A673 (cell line): ENCODE measurements at regions not wholly inside any gene's neighbourhood (a gene's known extent, or its start where the extent isn't known, plus 50 kb on each side); places are given as distances from the start of the nearest gene placed in this dataset.

ENCODE experiments used
- BruUV-seq: library from RNA; stranded (reverse); fragments of 400-500 nt; replicated peaks from 2 replicates; lab custom pipeline; 2021; lab: Mats Ljungman, UMichigan
- CTCF ChIA-PET: fragments of 300-600 bp; sonication (Branson Sonifier 250); formaldehyde crosslinking; loops from one replicate; lab custom pipeline; 2022; ENCODE audit warnings: antibody characterized with exemption; lab: Charles Lee
- POLR2A ChIA-PET: fragments of 300-600 bp; sonication (Branson Sonifier 250); formaldehyde crosslinking; loops from one replicate; lab custom pipeline; 2022; ENCODE audit warnings: antibody characterized with exemption; ENCODE audit not compliant: low non-redundant PET; lab: Charles Lee
- DNase-seq: peaks from one replicate; pipeline ENCODE4 v3.0.0-alpha.2; 2015; ENCODE audit warnings: low spot score
- H3K27ac ChIP-seq: fragments of 200-600 bp; sonication (generic); 2 replicates; pipeline ENCODE4 v1.5.1; 2016; ENCODE audit warnings: mixed run types, low read depth, mild to moderate bottlenecking, mixed read lengths, antibody characterized with exemption, low read length; ENCODE audit not compliant: poor library complexity, severe bottlenecking
- H3K27me3 ChIP-seq: fragments of 200-600 bp; sonication (generic); replicated peaks from 2 replicates; pipeline ENCODE4 v1.6.1; 2017; ENCODE audit warnings: mixed run types, low read depth, mild to moderate bottlenecking, mixed read lengths, antibody characterized with exemption, low read length; ENCODE audit not compliant: insufficient read depth, poor library complexity
- H3K36me3 ChIP-seq: fragments of 200-600 bp; sonication (generic); 2 replicates; pipeline ENCODE4 v1.6.1; 2016; ENCODE audit warnings: mixed run types, mild to moderate bottlenecking, mixed read lengths, antibody characterized with exemption, low read length; ENCODE audit not compliant: insufficient read depth, poor library complexity, severe bottlenecking
- H3K4me1 ChIP-seq: fragments of 200-600 bp; sonication (generic); 2 replicates; pipeline ENCODE4 v1.6.1; 2017; ENCODE audit warnings: mixed run types, mild to moderate bottlenecking, mixed read lengths, antibody characterized with exemption, low read length; ENCODE audit not compliant: insufficient read depth, poor library complexity, severe bottlenecking
- H3K4me3 ChIP-seq: fragments of 200-600 bp; sonication (generic); 2 replicates; pipeline ENCODE4 v1.5.1; 2016; ENCODE audit warnings: low read depth, mixed run types, mild to moderate bottlenecking, mixed read lengths, low read length; ENCODE audit not compliant: poor library complexity, severe bottlenecking
- H3K9me3 ChIP-seq: fragments of 200-600 bp; sonication (generic); 2 replicates; pipeline ENCODE4 v1.6.1; 2016; ENCODE audit warnings: mixed run types, low read depth, mild to moderate bottlenecking, mixed read lengths, antibody characterized with exemption, low read length; ENCODE audit not compliant: poor library complexity, severe bottlenecking
- CTCF ChIP-seq: fragments of 300-800, 200-600 bp; sonication (generic); conservative IDR thresholded peaks from 2 replicates; pipeline ENCODE4 v1.5.1; 2017; ENCODE audit warnings: low read depth, mild to moderate bottlenecking, antibody characterized with exemption, low read length, moderate library complexity, mixed read lengths
- EZH2 ChIP-seq: fragments of 200-600 bp; sonication (generic); IDR thresholded peaks from 2 replicates; pipeline ENCODE4 v1.6.1; 2017; ENCODE audit warnings: borderline replicate concordance, low read depth, mild to moderate bottlenecking, mixed read lengths, antibody characterized with exemption, low read length; ENCODE audit not compliant: poor library complexity, severe bottlenecking
- intact Hi-C: fragments of 100-400 bp; cut with micrococcal nuclease; formaldehyde crosslinking; loops from one replicate; pipeline ENCODE4 v1.10.0; 2022; ENCODE audit not compliant: unreplicated experiment

GRCh38 chr22:48049116-48049515 lies 1286.7 kb downstream of the TBC1D22A start:
- POLR2A ChIA-PET = no interaction called here

GRCh38 chr22:48047722-48048500 lies 1285.5 kb downstream of the TBC1D22A start:
- CTCF ChIA-PET = interaction anchor here (0.6 kb wide), 1 partner anchor 547 kb away, joined by 3 read pairs; no protein-coding TSS in a partner anchor
- BruUV-seq = no TSS peak

More at GRCh38 chr22:48049116-48049515, 1286.7 kb downstream of the TBC1D22A start:
- Histone ChIP-seq H3K4me3 (no peak overlapping the region), H3K36me3 (no peaks in the 10 kb centered on the region), H3K27me3 (peaks cover 13% of the 10 kb centered on the region), H3K9me3 (no peaks in the 10 kb centered on the region), H3K4me1 (no peaks in the 10 kb centered on the region), H3K27ac (no peak overlapping the region)
- TF ChIP-seq CTCF (no peak), EZH2 (no peak)
- BruUV-seq = no TSS peak
- DNase-seq = no peak
- intact Hi-C loops = no loop called here
- CTCF ChIA-PET = no interaction called here

GRCh38 chr22:48045369-48045768 lies 1282.9 kb downstream of the TBC1D22A start:
- H3K4me1 ChIP-seq = no peaks in the 10 kb centered on the region
- TF ChIP-seq CTCF = no peak
- no peak for TF ChIP-seq EZH2
- POLR2A ChIA-PET = no interaction called here

More at GRCh38 chr22:48047722-48048500, 1285.5 kb downstream of the TBC1D22A start:
- POLR2A ChIA-PET = interaction anchor here (0.6 kb wide), 1 partner anchor 13 kb away, joined by 5 read pairs; no protein-coding TSS in a partner anchor
- DNase-seq = no peak
- no peaks in the 10 kb centered on the region for H3K9me3 ChIP-seq
- no peaks in the 10 kb centered on the region for H3K4me1 ChIP-seq
- H3K27ac ChIP-seq = no peak overlapping the region
- intact Hi-C loops = no loop called here
- no peaks in the 10 kb centered on the region for H3K36me3 ChIP-seq
- peaks cover 13% of the 10 kb centered on the region for H3K27me3 ChIP-seq
- TF ChIP-seq CTCF = no peak
- TF ChIP-seq EZH2 = no peak
- no peak overlapping the region for H3K4me3 ChIP-seq

More at GRCh38 chr22:48045369-48045768, 1282.9 kb downstream of the TBC1D22A start:
- Histone ChIP-seq H3K36me3 (no peaks in the 10 kb centered on the region), H3K27ac (no peak overlapping the region), H3K27me3 (peaks cover 13% of the 10 kb centered on the region), H3K4me3 (no peak overlapping the region), H3K9me3 (no peaks in the 10 kb centered on the region)
- intact Hi-C loops = no loop called here
- BruUV-seq = no TSS peak
- CTCF ChIA-PET = no interaction called here
- no peak for DNase-seq
